HG03469 (cell line): ENCODE measurements at regions not wholly inside any gene's neighbourhood (a gene's known extent, or its start where the extent isn't known, plus 50 kb on each side); places are given as distances from the start of the nearest gene placed in this dataset.
"Not testable (repeated sequence)": the region's sequence is repeated elsewhere in the genome, so short reads cannot be mapped to it uniquely, and the experiment has no call there.

ENCODE experiments used
- ATAC-seq: cut with Tn5 transposase; IDR thresholded peaks from one replicate; pipeline ENCODE4 v1.9.1; 2021; ENCODE audit warnings: mild to moderate bottlenecking, moderate library complexity, moderate number of reproducible peaks; ENCODE audit not compliant: unreplicated experiment

DNA sequence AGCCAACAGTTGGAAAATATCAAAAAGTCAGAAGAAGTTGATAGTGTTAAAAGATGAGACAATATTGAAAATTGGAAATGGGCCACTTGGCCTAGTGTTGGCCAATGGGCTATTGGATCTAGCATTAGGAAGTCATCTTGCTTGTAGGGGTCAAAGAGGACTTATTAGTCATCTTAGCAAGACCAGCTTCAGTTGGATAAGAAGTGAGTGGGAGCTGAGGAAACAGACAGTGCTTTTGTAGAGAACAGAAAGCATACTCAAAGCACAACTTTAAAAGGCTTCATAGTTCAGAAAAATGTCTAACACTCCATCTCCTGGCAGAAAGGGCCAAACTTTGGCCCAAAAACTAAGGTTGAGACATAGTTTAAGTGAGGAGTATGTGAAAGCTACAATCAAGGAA lies 139.9 kb upstream of the PKN2 start:
- ATAC-seq = no peak

- no peak for ATAC-seq
Observed at GRCh38 chr1:88549536-88549935, 134.5 kb upstream of the PKN2 start.

DNA sequence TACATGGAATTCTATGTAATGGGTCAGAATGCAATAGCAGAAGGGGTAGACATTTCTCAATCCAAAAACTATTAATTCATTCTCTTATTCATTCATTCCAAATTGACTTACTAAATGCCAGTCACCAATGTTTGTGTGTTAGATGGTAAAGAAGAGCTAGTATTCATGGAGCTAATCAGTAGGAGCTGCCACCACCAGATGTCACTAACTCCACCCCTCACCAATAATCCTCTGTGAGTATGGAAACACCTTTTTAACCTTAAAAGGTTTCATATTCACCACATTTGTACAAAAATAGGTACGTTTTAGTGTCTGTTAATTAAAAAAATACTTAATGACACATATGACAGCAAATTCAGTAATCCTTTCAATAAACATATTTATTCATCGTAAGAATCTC lies 131.8 kb upstream of the PKN2 start:
- no peak for ATAC-seq

- ATAC-seq = no peak
Observed at GRCh38 chr1:88557014-88557413, 127.1 kb upstream of the PKN2 start.

- no peak for ATAC-seq
Observed at GRCh38 chr1:88560621-88561020, 123.5 kb upstream of the PKN2 start.

- no peak for ATAC-seq
Observed at GRCh38 chr1:88562991-88563390, 121.1 kb upstream of the PKN2 start.

DNA sequence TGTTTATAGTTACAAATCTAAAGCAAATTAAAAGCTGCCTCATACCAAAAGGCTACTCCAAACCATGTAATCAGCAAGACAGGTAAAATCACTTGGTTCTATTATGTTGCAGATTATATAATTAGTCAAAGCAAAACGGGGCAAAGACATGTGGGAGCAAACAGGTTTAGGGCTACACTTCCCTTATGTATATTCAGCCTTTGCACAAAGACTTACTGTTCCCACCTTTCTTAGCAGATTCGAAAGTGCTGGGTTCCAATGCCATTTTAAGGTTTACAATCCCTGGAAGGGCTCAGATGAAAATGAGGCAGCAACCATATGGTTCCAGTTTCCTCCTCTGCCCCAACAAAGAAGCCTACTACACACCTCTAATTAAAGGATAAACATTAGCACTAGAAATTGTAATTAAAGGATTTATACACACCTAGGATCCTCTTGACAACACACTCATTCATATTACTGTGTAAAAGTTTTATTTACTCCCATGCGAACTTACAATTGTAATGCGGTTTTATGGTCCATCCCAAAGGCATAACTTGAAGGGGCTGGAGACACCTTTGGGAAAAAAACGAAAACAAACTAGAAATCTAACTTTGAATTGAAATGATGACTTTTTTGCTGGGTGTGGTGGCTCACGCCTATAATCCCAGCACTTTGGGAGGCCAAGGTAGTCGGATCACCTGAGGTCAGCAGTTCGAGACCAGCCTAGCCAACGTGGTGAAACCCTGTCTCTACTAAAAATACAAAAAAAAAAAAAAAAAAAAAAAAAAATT lies 117.3 kb upstream of the PKN2 start:
- no peak for ATAC-seq

GRCh38 chr1:88571506-88571905 lies 112.6 kb upstream of the PKN2 start:
- no peak for ATAC-seq

GRCh38 chr1:88579598-88579997 lies 104.5 kb upstream of the PKN2 start:
- no peak for ATAC-seq

DNA sequence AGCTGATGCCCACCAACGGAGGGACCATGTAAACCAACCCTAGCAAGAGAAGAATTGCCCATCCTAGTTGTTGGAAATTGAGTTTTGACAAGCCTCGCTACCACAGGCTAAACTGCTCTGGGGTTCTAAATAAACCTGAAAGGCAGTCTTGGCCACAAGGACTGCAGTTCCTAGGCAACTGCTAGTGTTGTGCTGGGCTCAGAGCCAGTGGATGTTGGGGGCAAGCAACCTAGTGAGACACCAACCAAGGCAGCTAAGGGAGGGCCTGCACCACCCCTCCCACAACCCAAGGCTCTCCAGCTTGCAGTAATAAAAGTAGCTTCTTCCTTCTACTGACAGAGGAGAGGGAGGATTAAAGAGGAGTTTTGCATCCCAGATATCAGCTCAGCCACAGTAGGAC lies 102.4 kb upstream of the PKN2 start:
- no peak for ATAC-seq

DNA sequence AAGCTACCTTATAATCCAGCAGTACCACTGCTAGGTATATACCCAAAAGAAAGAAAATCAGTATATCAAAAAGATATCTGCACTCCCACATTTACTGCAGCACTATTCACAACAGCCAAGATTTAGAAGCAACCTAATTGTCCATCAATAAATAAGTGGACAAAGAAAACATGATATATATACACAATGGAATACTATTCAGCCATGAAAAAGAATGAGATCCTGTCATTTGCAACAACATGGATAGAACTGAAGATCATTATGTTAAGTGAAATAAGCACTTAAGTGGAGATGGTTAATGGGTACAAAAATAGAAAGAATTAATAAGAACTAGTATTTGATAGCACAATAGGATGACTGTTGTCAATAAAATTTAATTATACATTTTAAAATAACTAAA lies 90.7 kb upstream of the PKN2 start:
- ATAC-seq = no peak

GRCh38 chr1:88595355-88596002 lies 88.6 kb upstream of the PKN2 start:
- no peak for ATAC-seq

DNA sequence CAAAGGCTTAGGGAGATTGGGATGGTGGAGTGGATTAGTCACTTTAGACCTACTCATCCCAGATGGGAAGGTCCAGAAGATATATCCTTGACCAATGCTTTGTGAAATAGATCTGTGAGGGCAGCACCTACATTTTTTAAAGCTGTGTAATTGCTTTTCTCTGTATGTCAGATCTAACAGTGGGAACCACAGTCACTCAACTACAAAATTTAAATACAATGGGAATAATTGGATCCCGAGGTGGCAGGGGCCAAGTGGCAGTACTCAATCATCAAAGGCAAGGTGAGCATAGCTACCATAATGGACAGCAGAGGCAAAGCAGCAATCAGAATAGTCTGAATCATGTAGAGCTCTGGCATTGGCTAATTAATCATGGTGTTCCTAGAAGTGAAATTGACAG lies 86.1 kb upstream of the PKN2 start:
- ATAC-seq = not testable (repeated sequence)

- peak; percentile 84 for ATAC-seq
Observed at GRCh38 chr1:88608139-88608943, 75.7 kb upstream of the PKN2 start.

GRCh38 chr1:88609051-88609450 lies 75.0 kb upstream of the PKN2 start:
- no peak for ATAC-seq

GRCh38 chr1:88610687-88611086 lies 73.4 kb upstream of the PKN2 start:
- no peak for ATAC-seq

- ATAC-seq = no peak
Observed at GRCh38 chr1:88612292-88612691, 71.8 kb upstream of the PKN2 start.

DNA sequence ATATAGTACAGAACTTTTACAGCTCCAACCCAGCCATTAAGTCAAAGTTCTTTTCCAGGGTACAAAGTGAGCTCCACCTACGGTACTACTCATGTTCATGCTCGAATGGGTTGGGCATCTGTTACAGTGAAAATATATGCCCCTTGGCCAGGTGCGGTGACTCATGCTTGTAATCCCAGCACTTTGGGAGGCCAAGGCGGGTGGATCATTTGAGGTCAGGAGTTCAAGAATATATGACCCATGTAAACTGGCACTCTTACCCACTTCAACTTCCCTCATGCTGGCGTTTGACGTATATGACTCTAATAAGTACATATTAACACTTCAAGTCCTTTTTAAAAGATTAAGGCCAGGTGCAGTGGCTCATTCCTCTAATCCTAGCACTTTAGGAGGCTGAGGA lies 71.3 kb upstream of the PKN2 start:
- no peak for ATAC-seq

- ATAC-seq = no peak
Observed at GRCh38 chr1:88618331-88618730, 65.7 kb upstream of the PKN2 start.

DNA sequence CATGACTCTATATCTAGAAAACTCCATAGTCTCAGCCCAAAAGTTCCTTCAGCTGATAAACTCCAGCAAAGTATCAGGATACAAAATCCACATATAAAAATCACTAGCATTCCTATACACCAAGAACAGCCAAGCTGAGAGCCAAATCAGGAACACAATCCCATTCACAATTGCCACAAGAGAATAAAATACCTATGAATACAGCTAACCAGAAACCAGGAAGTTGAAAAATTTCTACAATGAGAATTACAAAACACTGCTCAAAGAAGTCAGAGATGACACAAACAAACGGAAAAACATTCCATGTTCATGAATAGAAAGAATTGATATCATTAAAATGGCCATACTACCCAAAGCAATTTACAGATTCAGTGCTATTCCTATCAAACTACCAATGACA lies 61.0 kb upstream of the PKN2 start:
- not testable (repeated sequence) for ATAC-seq
